Stimulated activated CD4-positive, alpha-beta T cell treated with anti-CD3 and anti-CD28 coated beads, Interleukin-4, amount 100 ng/mL, for 1 hour (primary cell): ENCODE measurements at regions not wholly inside any gene's neighbourhood (a gene's known extent, or its start where the extent isn't known, plus 50 kb on each side); places are given as distances from the start of the nearest gene placed in this dataset.
A peak's percentile ranks its signal among the peaks of the same experiment; 100 is the strongest.

ENCODE experiments used
- DNase-seq: peaks from one replicate; pipeline ENCODE4 v3.0.0-alpha.2; 2020

DNA sequence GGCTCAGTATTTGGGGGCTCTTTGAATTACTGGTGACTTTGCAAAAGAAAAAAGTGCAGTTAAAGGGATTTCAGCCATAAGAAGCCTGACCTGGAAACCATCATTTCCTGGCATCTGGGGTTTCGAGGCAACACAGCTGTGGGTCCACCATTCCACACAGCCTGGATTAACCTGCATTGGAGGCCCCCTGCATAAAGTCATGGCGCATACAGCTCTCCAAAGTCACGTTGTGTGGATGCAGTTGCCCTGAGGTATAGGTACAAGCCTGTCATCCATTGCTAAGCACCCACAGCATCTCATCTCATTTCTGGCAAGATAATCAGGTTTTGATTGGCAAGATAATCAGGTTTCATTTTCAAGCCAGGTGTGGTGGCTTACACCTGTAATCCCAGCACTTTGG is 54.5 kb upstream of the TAGAP start:
- DNase-seq: no peak

- DNase-seq: peak; percentile 58
Observed at GRCh38 chr6:159098636-159099106, 53.9 kb upstream of the TAGAP start.

DNA sequence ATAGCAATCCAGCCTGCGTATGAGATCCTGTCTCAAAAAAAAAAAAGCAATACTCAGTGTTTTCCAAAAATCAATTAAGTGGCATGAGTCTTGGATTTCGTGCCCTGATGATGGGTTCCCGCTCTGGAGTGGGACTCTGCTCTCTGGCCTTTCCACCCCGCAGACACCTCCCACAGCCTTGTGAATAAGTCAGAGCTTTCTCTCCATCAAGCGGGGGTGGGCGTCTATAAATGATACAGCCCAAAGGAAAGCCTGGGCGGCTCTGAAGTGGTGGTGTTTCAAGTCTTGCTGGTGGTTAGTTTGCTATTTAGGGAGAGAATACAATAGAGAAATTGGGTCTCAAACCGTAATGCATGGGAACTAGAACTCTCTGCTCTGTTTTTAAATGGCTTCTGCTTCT is 52.5 kb upstream of the TAGAP start:
- DNase-seq: peak; percentile 68

DNA sequence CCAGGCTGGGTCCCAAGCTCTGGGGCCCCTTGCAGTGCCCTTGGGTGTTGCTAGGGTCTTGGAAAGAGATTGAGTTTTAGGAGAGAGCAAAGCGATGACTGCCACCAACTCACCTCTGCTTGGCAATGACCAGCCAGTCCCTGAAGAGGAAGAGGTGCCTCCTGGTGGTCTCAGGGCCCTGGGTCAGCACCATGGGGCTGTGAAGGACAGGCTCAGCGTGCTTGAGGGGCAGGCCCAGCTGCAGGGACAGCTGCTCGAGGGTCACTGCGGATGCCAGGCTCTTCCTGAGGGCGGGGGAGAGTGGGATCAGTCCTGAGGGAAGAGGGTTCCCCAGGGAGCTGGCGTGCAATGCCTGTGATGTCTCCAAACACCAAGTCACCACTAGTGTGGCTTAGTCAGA is 50.8 kb upstream of the TAGAP start:
- DNase-seq: no peak

GRCh38 chr6:159094444-159095252 is 49.9 kb upstream of the TAGAP start:
- peak; percentile 77 for DNase-seq
